ENCODE measurements at regions not wholly inside any gene's neighbourhood (a gene's known extent, or its start where the extent isn't known, plus 50 kb on each side); places are given as distances from the start of the nearest gene placed in this dataset.

GRCh38 chr4:176872461-176872860 is 79.7 kb upstream of the VEGFC start:
- Histone ChIP-seq H3K4me1 (ENCODE audit: low read length) (no peaks in the 10 kb centered on the region), H3K4me2 (ENCODE audit: low read depth, low read length, poor library complexity, severe bottlenecking) (no peak overlapping the region), H3K27ac (ENCODE audit: low read length) (no peak overlapping the region), H3K9ac (ENCODE audit: low read length) (no peak overlapping the region), H3K9me3 (ENCODE audit: low read length) (no peaks in the 10 kb centered on the region), H3K9me2 (replicated peaks; ENCODE audit: insufficient read depth, low read length) (no peaks in the 10 kb centered on the region), H3K79me2 (ENCODE audit: low read length) (no peaks in the 10 kb centered on the region), H3K27me3 (ENCODE audit: low read length) (no peaks in the 10 kb centered on the region), H3K36me3 (ENCODE audit: insufficient read depth, low read length) (no peaks in the 10 kb centered on the region), H2AFZ (ENCODE audit: low read length) (no peak overlapping the region), H4K20me1 (ENCODE audit: insufficient read depth, low read depth, low read length) (no peaks in the 10 kb centered on the region), H3K4me3 (ENCODE audit: low read length) (no peak overlapping the region)
- no peak for DNase-seq

GRCh38 chr4:176874721-176875445 is 82.2 kb upstream of the VEGFC start:
- Histone ChIP-seq H2AFZ (ENCODE audit: low read length) (no peak overlapping the region), H3K4me1 (ENCODE audit: low read length) (no peaks in the 10 kb centered on the region), H3K4me3 (ENCODE audit: low read length) (no peak overlapping the region), H3K4me2 (ENCODE audit: low read depth, low read length, poor library complexity, severe bottlenecking) (no peak overlapping the region), H3K36me3 (ENCODE audit: insufficient read depth, low read length) (no peaks in the 10 kb centered on the region), H3K27me3 (ENCODE audit: low read length) (no peaks in the 10 kb centered on the region), H3K9me3 (ENCODE audit: low read length) (no peaks in the 10 kb centered on the region), H3K9me2 (replicated peaks; ENCODE audit: insufficient read depth, low read length) (no peaks in the 10 kb centered on the region), H4K20me1 (ENCODE audit: insufficient read depth, low read depth, low read length) (no peaks in the 10 kb centered on the region), H3K27ac (ENCODE audit: low read length) (no peak overlapping the region), H3K9ac (ENCODE audit: low read length) (no peak overlapping the region), H3K79me2 (ENCODE audit: low read length) (no peaks in the 10 kb centered on the region)
- DNase-seq = no peak

- H3K4me3 ChIP-seq (ENCODE audit: low read length) = no peak overlapping the region
- no peak overlapping the region for H3K4me2 ChIP-seq (ENCODE audit: low read depth, low read length, poor library complexity, severe bottlenecking)
- no peaks in the 10 kb centered on the region for H3K27me3 ChIP-seq (ENCODE audit: low read length)
- no peaks in the 10 kb centered on the region for H3K9me2 ChIP-seq (replicated peaks; ENCODE audit: insufficient read depth, low read length)
- no peaks in the 10 kb centered on the region for H3K79me2 ChIP-seq (ENCODE audit: low read length)
- no peak overlapping the region for H3K9ac ChIP-seq (ENCODE audit: low read length)
- H3K27ac ChIP-seq (ENCODE audit: low read length) = no peak overlapping the region
- no peak overlapping the region for H2AFZ ChIP-seq (ENCODE audit: low read length)
- no peak for DNase-seq
- H3K9me3 ChIP-seq (ENCODE audit: low read length) = no peaks in the 10 kb centered on the region
- H3K4me1 ChIP-seq (ENCODE audit: low read length) = no peaks in the 10 kb centered on the region
- H3K36me3 ChIP-seq (ENCODE audit: insufficient read depth, low read length) = no peaks in the 10 kb centered on the region
- H4K20me1 ChIP-seq (ENCODE audit: insufficient read depth, low read depth, low read length) = no peaks in the 10 kb centered on the region
Measured at GRCh38 chr4:176875446-176875930, 82.8 kb upstream of the VEGFC start.

- Histone ChIP-seq H3K4me1 (ENCODE audit: low read length) (no peaks in the 10 kb centered on the region), H3K9me3 (ENCODE audit: low read length) (no peaks in the 10 kb centered on the region), H4K20me1 (ENCODE audit: insufficient read depth, low read depth, low read length) (no peaks in the 10 kb centered on the region), H3K79me2 (ENCODE audit: low read length) (no peaks in the 10 kb centered on the region), H3K27me3 (ENCODE audit: low read length) (no peaks in the 10 kb centered on the region), H3K36me3 (ENCODE audit: insufficient read depth, low read length) (no peaks in the 10 kb centered on the region), H2AFZ (ENCODE audit: low read length) (no peak overlapping the region), H3K9ac (ENCODE audit: low read length) (no peak overlapping the region), H3K27ac (ENCODE audit: low read length) (no peak overlapping the region), H3K4me2 (ENCODE audit: low read depth, low read length, poor library complexity, severe bottlenecking) (no peak overlapping the region), H3K9me2 (replicated peaks; ENCODE audit: insufficient read depth, low read length) (no peaks in the 10 kb centered on the region), H3K4me3 (ENCODE audit: low read length) (no peak overlapping the region)
- DNase-seq = no peak
Measured at GRCh38 chr4:176879380-176880116, 86.8 kb upstream of the VEGFC start.

GRCh38 chr4:176882206-176882605 is 89.5 kb upstream of the VEGFC start:
- no peak for DNase-seq
- Histone ChIP-seq H3K79me2 (ENCODE audit: low read length) (no peaks in the 10 kb centered on the region), H3K9ac (ENCODE audit: low read length) (no peak overlapping the region), H4K20me1 (ENCODE audit: insufficient read depth, low read depth, low read length) (no peaks in the 10 kb centered on the region), H2AFZ (ENCODE audit: low read length) (no peak overlapping the region), H3K9me2 (replicated peaks; ENCODE audit: insufficient read depth, low read length) (no peaks in the 10 kb centered on the region), H3K9me3 (ENCODE audit: low read length) (no peaks in the 10 kb centered on the region), H3K27ac (ENCODE audit: low read length) (no peak overlapping the region), H3K27me3 (ENCODE audit: low read length) (no peaks in the 10 kb centered on the region), H3K4me1 (ENCODE audit: low read length) (no peaks in the 10 kb centered on the region), H3K4me3 (ENCODE audit: low read length) (no peak overlapping the region), H3K36me3 (ENCODE audit: insufficient read depth, low read length) (no peaks in the 10 kb centered on the region), H3K4me2 (ENCODE audit: low read depth, low read length, poor library complexity, severe bottlenecking) (no peak overlapping the region)

GRCh38 chr4:176883108-176883550 is 90.4 kb upstream of the VEGFC start:
- no peak overlapping the region for H3K27ac ChIP-seq (ENCODE audit: low read length)
- H2AFZ ChIP-seq (ENCODE audit: low read length) = no peak overlapping the region
- H3K9me3 ChIP-seq (ENCODE audit: low read length) = no peaks in the 10 kb centered on the region
- H3K4me2 ChIP-seq (ENCODE audit: low read depth, low read length, poor library complexity, severe bottlenecking) = no peak overlapping the region
- H3K9me2 ChIP-seq (replicated peaks; ENCODE audit: insufficient read depth, low read length) = no peaks in the 10 kb centered on the region
- no peak for DNase-seq
- H3K79me2 ChIP-seq (ENCODE audit: low read length) = no peaks in the 10 kb centered on the region
- no peak overlapping the region for H3K9ac ChIP-seq (ENCODE audit: low read length)
- no peaks in the 10 kb centered on the region for H3K4me1 ChIP-seq (ENCODE audit: low read length)
- no peaks in the 10 kb centered on the region for H3K27me3 ChIP-seq (ENCODE audit: low read length)
- no peaks in the 10 kb centered on the region for H4K20me1 ChIP-seq (ENCODE audit: insufficient read depth, low read depth, low read length)
- no peaks in the 10 kb centered on the region for H3K36me3 ChIP-seq (ENCODE audit: insufficient read depth, low read length)
- no peak overlapping the region for H3K4me3 ChIP-seq (ENCODE audit: low read length)

- Histone ChIP-seq H3K4me2 (ENCODE audit: low read depth, low read length, poor library complexity, severe bottlenecking) (no peak overlapping the region), H3K36me3 (ENCODE audit: insufficient read depth, low read length) (no peaks in the 10 kb centered on the region)
Measured at GRCh38 chr4:176883681-176884418, 91.1 kb upstream of the VEGFC start.

GRCh38 chr4:176885224-176885623 is 92.5 kb upstream of the VEGFC start:
- H3K4me3 ChIP-seq (ENCODE audit: low read length) = no peak overlapping the region
- no peaks in the 10 kb centered on the region for H3K27me3 ChIP-seq (ENCODE audit: low read length)
- H2AFZ ChIP-seq (ENCODE audit: low read length) = no peak overlapping the region
- H3K9ac ChIP-seq (ENCODE audit: low read length) = no peak overlapping the region
- H3K27ac ChIP-seq (ENCODE audit: low read length) = no peak overlapping the region
- H3K36me3 ChIP-seq (ENCODE audit: insufficient read depth, low read length) = no peaks in the 10 kb centered on the region
- DNase-seq = no peak
- no peaks in the 10 kb centered on the region for H4K20me1 ChIP-seq (ENCODE audit: insufficient read depth, low read depth, low read length)
- no peaks in the 10 kb centered on the region for H3K79me2 ChIP-seq (ENCODE audit: low read length)
- H3K4me1 ChIP-seq (ENCODE audit: low read length) = no peaks in the 10 kb centered on the region
- no peak overlapping the region for H3K4me2 ChIP-seq (ENCODE audit: low read depth, low read length, poor library complexity, severe bottlenecking)
- H3K9me3 ChIP-seq (ENCODE audit: low read length) = no peaks in the 10 kb centered on the region
- H3K9me2 ChIP-seq (replicated peaks; ENCODE audit: insufficient read depth, low read length) = no peaks in the 10 kb centered on the region

More at GRCh38 chr4:176883681-176884418, 91.1 kb upstream of the VEGFC start:
- H3K9me2 ChIP-seq (replicated peaks; ENCODE audit: insufficient read depth, low read length) = no peaks in the 10 kb centered on the region
- H3K9me3 ChIP-seq (ENCODE audit: low read length) = no peaks in the 10 kb centered on the region
- no peaks in the 10 kb centered on the region for H3K4me1 ChIP-seq (ENCODE audit: low read length)
- no peaks in the 10 kb centered on the region for H4K20me1 ChIP-seq (ENCODE audit: insufficient read depth, low read depth, low read length)
- no peaks in the 10 kb centered on the region for H3K27me3 ChIP-seq (ENCODE audit: low read length)
- no peak overlapping the region for H3K27ac ChIP-seq (ENCODE audit: low read length)
- no peak overlapping the region for H3K4me3 ChIP-seq (ENCODE audit: low read length)
- no peak overlapping the region for H3K9ac ChIP-seq (ENCODE audit: low read length)
- H2AFZ ChIP-seq (ENCODE audit: low read length) = no peak overlapping the region
- H3K79me2 ChIP-seq (ENCODE audit: low read length) = no peaks in the 10 kb centered on the region
- no peak for DNase-seq

Measured in Karpas-422 (cell line).